ENCODE measurements at regions not wholly inside any gene's neighbourhood (a gene's known extent, or its start where the extent isn't known, plus 50 kb on each side); places are given as distances from the start of the nearest gene placed in this dataset.
"Not testable (repeated sequence)": the region's sequence is repeated elsewhere in the genome, so short reads cannot be mapped to it uniquely, and the experiment has no call there.

DNA sequence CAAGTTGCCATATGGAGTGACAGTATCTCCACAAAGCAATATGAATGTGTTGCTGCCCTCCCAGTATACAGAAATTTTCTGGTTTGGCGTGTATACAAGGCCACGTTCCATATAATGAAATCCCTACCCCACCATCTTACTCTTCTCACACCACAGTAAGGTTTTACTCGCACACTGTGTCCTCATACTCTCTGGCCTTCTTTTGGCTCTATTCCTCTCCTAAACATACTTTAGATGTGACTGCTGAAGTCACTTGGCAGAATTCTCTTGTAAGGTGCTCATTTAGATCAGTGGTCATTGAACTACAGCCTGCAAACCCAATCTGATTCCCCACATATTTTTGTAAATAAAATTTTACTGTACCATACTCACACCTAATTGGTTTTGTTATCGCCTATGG is 123.2 kb downstream of the RFPL4B start:
- Mint-ChIP-seq H3K9me3 (peaks cover 0 to 5% (median 0%) of the 10 kb centered on the region in 6 donors), H3K27ac (no peak overlapping the region), H3K4me3 (no peak overlapping the region), H3K4me1 (no peaks in the 10 kb centered on the region), H3K27me3 (ENCODE audit: low read depth in 3 of 3) (peaks cover 0 to 3% (median 0%) of the 10 kb centered on the region in 3 donors), H3K36me3 (no peaks in the 10 kb centered on the region)
- no peak for DNase-seq

DNA sequence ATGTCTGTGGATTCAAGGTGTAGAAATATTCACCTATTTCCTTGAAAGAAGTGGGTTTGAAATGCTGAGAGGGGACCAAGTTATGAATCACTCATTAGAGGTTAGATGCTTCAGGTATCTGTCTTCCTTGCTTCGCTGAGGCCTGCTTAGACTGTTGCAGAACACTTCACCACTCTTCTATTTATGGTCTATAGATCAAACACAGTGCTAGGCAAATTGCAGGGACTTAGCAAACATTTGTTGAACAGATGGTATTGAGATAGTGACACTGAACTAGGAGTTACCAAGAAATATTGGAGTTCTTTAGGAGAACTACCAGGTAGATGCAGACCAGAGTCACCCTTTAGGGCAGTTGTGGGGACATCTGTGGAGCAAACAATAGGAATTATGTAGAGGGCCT is 123.8 kb downstream of the RFPL4B start:
- H3K4me3 Mint-ChIP-seq, result no peak overlapping the region
- H3K27me3 Mint-ChIP-seq (ENCODE audit: low read depth in 3 of 3), result no peaks in the 10 kb centered on the region
- H3K27ac Mint-ChIP-seq, result no peak overlapping the region
- peaks cover 0 to 7% (median under 1%) of the 10 kb centered on the region in 6 donors for H3K9me3 Mint-ChIP-seq
- DNase-seq, result no peak
- H3K36me3 Mint-ChIP-seq, result no peaks in the 10 kb centered on the region
- no peaks in the 10 kb centered on the region for H3K4me1 Mint-ChIP-seq

DNA sequence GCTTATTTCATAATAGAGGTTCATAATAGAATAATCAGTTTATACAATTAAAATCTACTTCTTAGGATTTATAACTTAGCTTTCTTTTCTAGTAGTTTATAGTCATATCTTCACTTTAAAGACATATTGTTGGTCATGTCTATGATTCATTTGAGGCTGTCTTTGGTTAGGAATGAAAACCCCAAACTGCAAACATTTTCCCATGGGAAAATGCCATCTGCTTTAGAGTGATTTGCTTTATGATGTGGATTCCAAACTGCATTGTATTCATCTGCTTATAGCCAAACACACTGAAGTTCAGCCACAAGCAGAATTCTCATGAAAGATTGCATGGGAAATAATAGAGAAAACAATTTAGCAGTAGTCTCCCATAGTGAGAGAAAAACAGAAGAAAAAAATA is 128.0 kb downstream of the RFPL4B start:
- H3K9me3 Mint-ChIP-seq, result peaks cover 0 to 5% (median 2%) of the 10 kb centered on the region in 6 donors
- no peaks in the 10 kb centered on the region for H3K36me3 Mint-ChIP-seq
- no peak overlapping the region for H3K4me3 Mint-ChIP-seq
- no peak overlapping the region for H3K27ac Mint-ChIP-seq
- no peaks in the 10 kb centered on the region for H3K4me1 Mint-ChIP-seq
- no peak for DNase-seq
- no peaks in the 10 kb centered on the region for H3K27me3 Mint-ChIP-seq (ENCODE audit: low read depth in 3 of 3)

DNA sequence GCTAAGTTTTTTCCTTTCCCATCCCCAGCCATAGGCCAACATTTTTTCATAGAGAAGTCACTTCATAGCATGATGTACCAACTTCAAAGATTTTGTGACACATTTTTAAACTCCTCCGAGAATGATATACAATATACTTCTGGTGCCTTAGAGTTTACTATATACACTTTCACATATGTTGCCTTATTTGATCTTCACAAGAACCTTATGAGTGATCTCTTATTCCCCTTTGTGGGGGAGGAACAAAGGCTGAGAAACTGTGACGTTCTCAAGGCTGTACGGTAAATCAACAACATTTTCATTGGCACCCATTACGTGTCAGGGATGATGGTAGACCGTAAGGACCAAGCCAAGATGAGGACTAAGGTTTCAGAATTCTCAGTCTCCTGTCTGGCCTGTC is 130.0 kb downstream of the RFPL4B start:
- Mint-ChIP-seq H3K36me3 (no peaks in the 10 kb centered on the region), H3K9me3 (peaks cover 0 to 5% (median 2%) of the 10 kb centered on the region in 6 donors), H3K4me1 (no peaks in the 10 kb centered on the region), H3K27me3 (ENCODE audit: low read depth in 3 of 3) (no peaks in the 10 kb centered on the region), H3K27ac (no peak overlapping the region), H3K4me3 (no peak overlapping the region)
- no peak for DNase-seq

DNA sequence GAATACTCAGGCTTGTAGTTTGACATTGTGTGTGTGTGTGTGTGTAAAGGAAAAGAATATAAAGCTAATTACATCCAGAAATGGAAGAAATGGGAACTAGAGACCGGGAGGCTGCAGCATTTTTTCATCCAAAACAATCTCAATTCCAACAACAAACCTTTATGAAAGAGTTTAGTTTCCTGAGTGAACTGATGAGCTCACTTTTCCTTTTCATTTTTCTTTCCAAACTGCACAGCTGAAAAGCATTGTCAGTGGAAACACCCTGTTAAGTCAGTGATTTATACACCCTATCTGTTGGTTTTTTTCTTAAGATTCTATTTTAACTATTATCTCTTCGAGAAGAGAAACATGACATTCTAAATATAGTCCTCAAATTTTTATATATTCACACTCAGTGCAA is 130.9 kb downstream of the RFPL4B start:
- DNase-seq, result no peak
- Mint-ChIP-seq H3K4me3 (no peak overlapping the region), H3K36me3 (no peaks in the 10 kb centered on the region), H3K27ac (no peak overlapping the region), H3K9me3 (peaks cover 0 to 5% (median 2%) of the 10 kb centered on the region in 6 donors), H3K27me3 (ENCODE audit: low read depth in 3 of 3) (no peaks in the 10 kb centered on the region), H3K4me1 (no peaks in the 10 kb centered on the region)

DNA sequence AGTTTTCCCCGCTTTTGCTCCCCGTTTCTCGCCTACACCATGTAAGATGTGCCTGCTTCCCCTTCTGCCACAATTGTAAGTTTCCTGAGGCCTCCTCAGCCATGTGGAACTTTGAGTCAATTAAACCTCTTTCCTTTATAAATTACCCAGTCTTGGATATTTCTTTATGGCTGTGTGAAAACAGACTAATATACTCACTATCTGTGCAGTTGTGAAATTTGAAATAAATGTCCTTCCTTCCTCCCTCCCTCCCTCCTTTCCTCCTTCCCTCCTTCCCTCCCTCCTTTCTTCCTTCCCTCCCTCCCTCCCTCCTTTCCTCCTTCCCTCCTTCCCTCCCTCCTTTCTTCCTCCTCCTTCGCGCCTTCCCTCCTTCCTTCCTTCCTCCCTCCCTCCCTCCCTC is 132.8 kb downstream of the RFPL4B start:
- not testable (repeated sequence) for H3K27ac Mint-ChIP-seq; DNase-seq; H3K4me1 Mint-ChIP-seq; H3K4me3 Mint-ChIP-seq; H3K27me3 Mint-ChIP-seq (ENCODE audit: low read depth in 3 of 3); H3K9me3 Mint-ChIP-seq; H3K36me3 Mint-ChIP-seq

DNA sequence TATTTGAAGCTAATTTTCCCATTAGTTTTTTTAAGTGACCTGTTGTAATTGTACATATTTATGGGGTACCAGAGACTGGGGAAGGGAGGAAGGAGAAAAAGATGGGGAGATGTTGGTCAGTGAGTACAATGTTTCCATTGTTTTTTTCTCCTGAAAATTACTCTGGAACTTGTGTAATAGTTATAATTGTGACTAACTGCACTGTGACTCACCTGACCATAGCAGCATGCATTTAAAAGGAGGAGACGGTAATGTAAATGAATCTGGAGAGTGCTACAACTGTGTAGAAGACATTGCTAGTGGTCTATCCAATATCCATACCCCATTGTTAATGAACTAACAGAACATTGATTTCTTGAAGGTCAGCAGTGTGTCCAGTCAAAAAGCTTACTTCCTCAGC is 133.4 kb downstream of the RFPL4B start:
- H3K4me1 Mint-ChIP-seq, result no peaks in the 10 kb centered on the region
- DNase-seq, result no peak
- no peaks in the 10 kb centered on the region for H3K27me3 Mint-ChIP-seq (ENCODE audit: low read depth in 3 of 3)
- no peak overlapping the region for H3K27ac Mint-ChIP-seq
- H3K9me3 Mint-ChIP-seq, result peaks cover 0 to 4% (median 2%) of the 10 kb centered on the region in 6 donors
- H3K4me3 Mint-ChIP-seq, result no peak overlapping the region
- no peaks in the 10 kb centered on the region for H3K36me3 Mint-ChIP-seq

DNA sequence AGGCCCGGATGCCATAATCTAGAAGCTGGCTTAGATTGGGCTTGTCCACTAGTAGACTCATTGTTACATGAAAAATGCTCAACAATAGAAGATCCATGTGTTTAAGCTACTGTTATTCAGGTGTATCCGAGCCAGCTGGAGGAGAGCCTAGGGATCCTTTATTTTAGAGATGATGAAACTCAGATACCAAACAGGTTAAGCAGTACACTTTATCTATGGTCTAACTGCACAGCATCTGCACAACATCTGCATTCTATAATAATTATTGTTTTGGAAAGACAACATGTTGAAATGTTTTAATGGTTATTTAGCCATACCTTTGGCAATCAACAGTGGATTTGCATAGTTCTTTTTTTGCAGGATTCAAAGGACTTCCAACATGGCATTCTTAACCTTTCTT is 134.1 kb downstream of the RFPL4B start:
- H3K9me3 Mint-ChIP-seq, result peaks cover 0 to 4% (median 1%) of the 10 kb centered on the region in 6 donors
- no peak overlapping the region for H3K4me3 Mint-ChIP-seq
- DNase-seq, result no peak
- H3K27ac Mint-ChIP-seq, result no peak overlapping the region
- no peaks in the 10 kb centered on the region for H3K27me3 Mint-ChIP-seq (ENCODE audit: low read depth in 3 of 3)
- H3K36me3 Mint-ChIP-seq, result no peaks in the 10 kb centered on the region
- no peaks in the 10 kb centered on the region for H3K4me1 Mint-ChIP-seq

DNA sequence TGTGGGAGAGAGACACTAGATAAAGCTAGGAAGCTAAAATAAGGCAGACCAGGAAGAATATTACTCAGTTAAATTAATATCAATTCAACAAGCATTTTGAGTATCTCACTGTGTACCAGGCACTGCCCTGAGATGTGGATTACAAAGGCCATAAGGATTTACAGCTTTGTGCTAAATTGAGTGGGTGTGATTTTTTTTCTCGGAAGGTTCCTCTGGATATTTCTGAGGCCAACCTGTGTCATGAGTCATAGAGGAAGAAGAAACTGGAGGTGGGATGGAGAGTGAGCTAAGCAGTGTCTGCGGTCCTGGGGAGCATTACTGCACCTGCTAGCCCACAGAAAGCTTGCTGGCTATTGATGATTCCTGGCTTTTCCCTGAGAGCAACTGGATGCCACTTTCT is 135.2 kb downstream of the RFPL4B start:
- Mint-ChIP-seq H3K4me1 (no peaks in the 10 kb centered on the region), H3K36me3 (no peaks in the 10 kb centered on the region), H3K27me3 (ENCODE audit: low read depth in 3 of 3) (no peaks in the 10 kb centered on the region), H3K27ac (no peak overlapping the region), H3K9me3 (peaks cover 0 to 4% (median under 1%) of the 10 kb centered on the region in 6 donors), H3K4me3 (no peak overlapping the region)
- DNase-seq, result no peak

DNA sequence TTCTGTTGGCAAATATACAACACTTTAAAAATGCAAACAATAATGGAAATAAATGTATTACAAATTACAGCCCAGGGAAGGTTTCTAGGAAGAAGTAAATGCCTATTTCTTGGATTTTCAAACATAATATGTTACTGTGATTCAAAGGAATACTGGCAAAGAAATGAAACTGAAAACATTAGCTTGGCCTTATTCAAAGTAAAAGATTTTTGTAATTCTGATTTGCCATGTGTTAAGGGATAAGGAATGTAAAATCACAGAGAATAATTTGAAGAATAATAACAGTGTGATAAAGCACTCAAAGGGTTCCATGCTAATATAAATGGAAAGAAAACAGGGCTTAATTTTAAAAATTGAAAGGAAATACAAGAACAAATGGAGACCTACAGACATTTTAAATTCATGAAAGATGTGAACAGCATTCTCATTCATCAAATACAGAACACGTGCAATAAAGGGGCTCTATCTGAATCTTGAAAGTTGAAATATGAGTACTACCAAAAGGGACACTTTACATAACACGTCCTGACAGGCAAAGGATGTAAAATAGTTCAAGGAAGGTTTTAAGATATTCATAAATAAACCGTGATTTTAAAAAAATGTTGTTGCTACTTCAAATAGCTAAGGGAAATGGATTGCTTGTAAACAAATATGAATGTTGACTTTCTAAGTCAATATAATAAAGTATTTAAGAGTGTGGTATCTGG is 138.1 kb downstream of the RFPL4B start:
- H3K4me3 Mint-ChIP-seq, result no peak overlapping the region
- peaks cover 0 to 3% (median under 1%) of the 10 kb centered on the region in 3 donors for H3K36me3 Mint-ChIP-seq
- H3K27me3 Mint-ChIP-seq (ENCODE audit: low read depth in 3 of 3), result no peaks in the 10 kb centered on the region
- no peak overlapping the region for H3K27ac Mint-ChIP-seq
- H3K4me1 Mint-ChIP-seq, result no peaks in the 10 kb centered on the region
- H3K9me3 Mint-ChIP-seq, result peaks cover 0 to 9% (median 3%) of the 10 kb centered on the region in 6 donors
- no peak for DNase-seq

DNA sequence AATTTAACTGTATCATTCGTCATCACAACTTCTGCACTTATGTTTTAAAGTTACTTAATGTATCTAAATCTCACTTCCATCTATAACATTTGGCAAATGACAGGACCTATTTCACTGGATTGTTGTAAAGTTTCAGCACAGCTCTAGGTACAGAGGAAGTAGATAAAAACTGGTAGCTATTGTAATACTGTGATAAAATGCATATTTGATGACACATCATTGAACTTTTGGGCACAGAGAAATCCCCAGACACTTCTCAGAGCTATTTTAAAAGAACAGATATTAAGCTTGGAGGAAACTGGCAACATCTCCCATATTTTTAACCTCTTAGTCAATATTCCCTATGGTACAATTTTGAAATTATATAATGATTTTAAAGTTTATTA is 138.7 kb downstream of the RFPL4B start:
- DNase-seq, result no peak
- H3K36me3 Mint-ChIP-seq, result peaks cover 0 to 5% (median 4%) of the 10 kb centered on the region in 3 donors
- no peaks in the 10 kb centered on the region for H3K27me3 Mint-ChIP-seq (ENCODE audit: low read depth in 3 of 3)
- no peak overlapping the region for H3K27ac Mint-ChIP-seq
- H3K4me3 Mint-ChIP-seq, result no peak overlapping the region
- no peaks in the 10 kb centered on the region for H3K4me1 Mint-ChIP-seq
- H3K9me3 Mint-ChIP-seq, result peaks cover 0 to 9% (median 3%) of the 10 kb centered on the region in 6 donors

DNA sequence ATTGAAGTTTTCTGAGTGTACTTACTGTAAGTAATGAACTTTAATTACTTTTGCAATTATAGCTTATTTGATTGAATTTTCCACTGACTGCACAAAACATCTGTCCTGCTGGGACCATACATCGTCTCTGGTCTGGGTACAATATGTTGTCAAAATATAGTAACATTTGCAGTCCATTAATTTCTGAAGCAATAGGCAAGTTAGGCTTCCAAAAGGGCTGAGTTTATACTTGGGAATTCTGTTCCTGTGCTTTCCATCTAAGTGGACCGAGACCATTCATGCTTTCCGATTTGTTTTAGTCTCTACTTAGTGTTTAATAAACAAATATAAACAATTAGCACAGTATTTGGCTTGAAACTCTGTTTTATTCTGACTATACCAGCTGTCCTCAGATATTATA is 139.3 kb downstream of the RFPL4B start:
- DNase-seq, result no peak
- Mint-ChIP-seq H3K4me1 (no peaks in the 10 kb centered on the region), H3K4me3 (no peak overlapping the region), H3K9me3 (peaks cover 0 to 9% (median 3%) of the 10 kb centered on the region in 6 donors), H3K27ac (no peak overlapping the region), H3K36me3 (peaks cover 0 to 5% (median 4%) of the 10 kb centered on the region in 3 donors), H3K27me3 (ENCODE audit: low read depth in 3 of 3) (no peaks in the 10 kb centered on the region)

DNA sequence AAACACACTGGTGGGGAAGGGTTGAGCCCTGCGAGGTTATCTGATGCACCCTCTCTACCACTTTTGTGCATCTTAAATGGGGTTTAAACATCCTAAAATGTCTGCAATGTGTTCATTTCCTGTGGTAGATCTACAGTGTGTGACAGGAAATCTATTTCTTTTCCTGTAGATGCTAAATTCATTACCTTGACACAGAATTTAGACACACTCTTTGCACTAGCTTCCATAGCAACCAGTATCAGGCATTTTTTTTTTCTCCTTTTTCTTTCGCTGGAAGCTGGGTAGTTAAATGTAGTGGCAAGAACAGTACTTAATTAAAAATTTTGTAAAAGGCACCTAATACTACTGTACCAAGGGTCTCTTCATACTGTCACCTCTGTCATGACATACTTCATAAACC is 141.1 kb downstream of the RFPL4B start:
- Mint-ChIP-seq H3K27ac (no peak overlapping the region), H3K9me3 (peaks cover 0 to 9% (median 2%) of the 10 kb centered on the region in 6 donors), H3K4me1 (no peaks in the 10 kb centered on the region), H3K4me3 (no peak overlapping the region), H3K27me3 (ENCODE audit: low read depth in 3 of 3) (no peaks in the 10 kb centered on the region), H3K36me3 (peaks cover 0 to 5% (median 4%) of the 10 kb centered on the region in 3 donors)
- no peak for DNase-seq

DNA sequence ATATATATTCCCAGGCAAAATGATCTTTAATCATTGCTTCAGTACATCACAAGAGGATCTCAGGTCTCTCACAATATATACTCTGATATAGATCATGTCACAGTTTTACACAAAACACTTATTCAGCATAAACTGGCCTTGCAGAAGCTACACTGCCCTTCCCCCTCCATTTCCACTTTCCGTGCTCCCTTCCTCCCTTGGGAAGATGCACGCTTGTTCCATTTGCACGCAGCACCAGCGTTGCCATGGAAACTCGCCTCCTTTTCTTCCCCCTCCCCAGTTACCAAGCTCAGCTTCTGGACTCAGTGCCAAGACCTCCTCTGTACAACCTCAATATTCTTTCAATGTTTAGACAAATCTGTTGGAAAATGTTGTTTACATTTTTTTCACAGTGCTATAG is 154.6 kb downstream of the RFPL4B start:
- no peaks in the 10 kb centered on the region for H3K27me3 Mint-ChIP-seq (ENCODE audit: low read depth in 3 of 3)
- no peak for DNase-seq
- H3K4me3 Mint-ChIP-seq, result no peak overlapping the region
- H3K27ac Mint-ChIP-seq, result no peak overlapping the region
- no peaks in the 10 kb centered on the region for H3K9me3 Mint-ChIP-seq
- no peaks in the 10 kb centered on the region for H3K36me3 Mint-ChIP-seq
- H3K4me1 Mint-ChIP-seq, result no peaks in the 10 kb centered on the region

Data from immature natural killer cell (primary cell).